HEK293 (cell line): ENCODE measurements at regions not wholly inside any gene's neighbourhood (a gene's known extent, or its start where the extent isn't known, plus 50 kb on each side); places are given as distances from the start of the nearest gene placed in this dataset.

Experiments
- MEIS1 ChIP-seq: sonication (generic); formaldehyde crosslinking; IDR thresholded peaks from 2 replicates; pipeline ENCODE4 v1.8.1; 2022; ENCODE audit warnings: missing genetic modification reagents, mild to moderate bottlenecking, borderline replicate concordance
- TCF7L2 ChIP-seq: IDR thresholded peaks from 2 replicates; pipeline ENCODE4 v1.6.1; 2011; ENCODE audit warnings: low read depth, mild to moderate bottlenecking, inconsistent platforms, low read length, moderate library complexity, borderline replicate concordance
- ZNF280C ChIP-seq: fragments of 450-650 bp; formaldehyde crosslinking; IDR thresholded peaks from 2 replicates; pipeline ENCODE4 v1.5.1; 2016; ENCODE audit warnings: missing biosample characterization, missing genetic modification characterization
- ZNF521 ChIP-seq: fragments of 450-650 bp; formaldehyde crosslinking; IDR thresholded peaks from 2 replicates; pipeline ENCODE4 v1.5.1; 2017; ENCODE audit warnings: missing biosample characterization, mild to moderate bottlenecking, missing genetic modification characterization
- ZNF707 ChIP-seq: fragments of 450-650 bp; formaldehyde crosslinking; IDR thresholded peaks from 2 replicates; pipeline ENCODE4 v1.5.1; 2016; ENCODE audit warnings: missing biosample characterization, missing genetic modification characterization
- TF ChIP-seq, protein P1 (sequence below): fragments of 450-650 bp; formaldehyde crosslinking; IDR thresholded peaks from 2 replicates; pipeline ENCODE4 v1.5.1; 2016; ENCODE audit warnings: missing biosample characterization, missing genetic modification characterization
- TF ChIP-seq, protein P2 (sequence below): fragments of 450-650 bp; formaldehyde crosslinking; IDR thresholded peaks from 2 replicates; pipeline ENCODE4 v1.5.1; 2016; ENCODE audit warnings: missing biosample characterization, missing genetic modification characterization

GRCh38 chr10:8726084-8726778 lies 671.7 kb downstream of the GATA3 start:
- no peak for TF ChIP-seq ZNF280C (tag by site-specific recombination)
- no peak for TF ChIP-seq TCF7L2
- TF ChIP-seq, protein P1, sequence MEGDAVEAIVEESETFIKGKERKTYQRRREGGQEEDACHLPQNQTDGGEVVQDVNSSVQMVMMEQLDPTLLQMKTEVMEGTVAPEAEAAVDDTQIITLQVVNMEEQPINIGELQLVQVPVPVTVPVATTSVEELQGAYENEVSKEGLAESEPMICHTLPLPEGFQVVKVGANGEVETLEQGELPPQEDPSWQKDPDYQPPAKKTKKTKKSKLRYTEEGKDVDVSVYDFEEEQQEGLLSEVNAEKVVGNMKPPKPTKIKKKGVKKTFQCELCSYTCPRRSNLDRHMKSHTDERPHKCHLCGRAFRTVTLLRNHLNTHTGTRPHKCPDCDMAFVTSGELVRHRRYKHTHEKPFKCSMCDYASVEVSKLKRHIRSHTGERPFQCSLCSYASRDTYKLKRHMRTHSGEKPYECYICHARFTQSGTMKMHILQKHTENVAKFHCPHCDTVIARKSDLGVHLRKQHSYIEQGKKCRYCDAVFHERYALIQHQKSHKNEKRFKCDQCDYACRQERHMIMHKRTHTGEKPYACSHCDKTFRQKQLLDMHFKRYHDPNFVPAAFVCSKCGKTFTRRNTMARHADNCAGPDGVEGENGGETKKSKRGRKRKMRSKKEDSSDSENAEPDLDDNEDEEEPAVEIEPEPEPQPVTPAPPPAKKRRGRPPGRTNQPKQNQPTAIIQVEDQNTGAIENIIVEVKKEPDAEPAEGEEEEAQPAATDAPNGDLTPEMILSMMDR (tag by site-specific recombination): no peak
- TF ChIP-seq ZNF707 (tag by site-specific recombination): no peak
- TF ChIP-seq, protein P2, sequence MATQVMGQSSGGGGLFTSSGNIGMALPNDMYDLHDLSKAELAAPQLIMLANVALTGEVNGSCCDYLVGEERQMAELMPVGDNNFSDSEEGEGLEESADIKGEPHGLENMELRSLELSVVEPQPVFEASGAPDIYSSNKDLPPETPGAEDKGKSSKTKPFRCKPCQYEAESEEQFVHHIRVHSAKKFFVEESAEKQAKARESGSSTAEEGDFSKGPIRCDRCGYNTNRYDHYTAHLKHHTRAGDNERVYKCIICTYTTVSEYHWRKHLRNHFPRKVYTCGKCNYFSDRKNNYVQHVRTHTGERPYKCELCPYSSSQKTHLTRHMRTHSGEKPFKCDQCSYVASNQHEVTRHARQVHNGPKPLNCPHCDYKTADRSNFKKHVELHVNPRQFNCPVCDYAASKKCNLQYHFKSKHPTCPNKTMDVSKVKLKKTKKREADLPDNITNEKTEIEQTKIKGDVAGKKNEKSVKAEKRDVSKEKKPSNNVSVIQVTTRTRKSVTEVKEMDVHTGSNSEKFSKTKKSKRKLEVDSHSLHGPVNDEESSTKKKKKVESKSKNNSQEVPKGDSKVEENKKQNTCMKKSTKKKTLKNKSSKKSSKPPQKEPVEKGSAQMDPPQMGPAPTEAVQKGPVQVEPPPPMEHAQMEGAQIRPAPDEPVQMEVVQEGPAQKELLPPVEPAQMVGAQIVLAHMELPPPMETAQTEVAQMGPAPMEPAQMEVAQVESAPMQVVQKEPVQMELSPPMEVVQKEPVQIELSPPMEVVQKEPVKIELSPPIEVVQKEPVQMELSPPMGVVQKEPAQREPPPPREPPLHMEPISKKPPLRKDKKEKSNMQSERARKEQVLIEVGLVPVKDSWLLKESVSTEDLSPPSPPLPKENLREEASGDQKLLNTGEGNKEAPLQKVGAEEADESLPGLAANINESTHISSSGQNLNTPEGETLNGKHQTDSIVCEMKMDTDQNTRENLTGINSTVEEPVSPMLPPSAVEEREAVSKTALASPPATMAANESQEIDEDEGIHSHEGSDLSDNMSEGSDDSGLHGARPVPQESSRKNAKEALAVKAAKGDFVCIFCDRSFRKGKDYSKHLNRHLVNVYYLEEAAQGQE: no peak
- TF ChIP-seq ZNF521 (tag by site-specific recombination): no peak
- TF ChIP-seq MEIS1: no peak
